ENCODE measurements at regions not wholly inside any gene's neighbourhood (a gene's known extent, or its start where the extent isn't known, plus 50 kb on each side); places are given as distances from the start of the nearest gene placed in this dataset.

- DNase-seq (ENCODE audit: low read depth in 2 of 2) = no peak
Observed at GRCh38 chr5:4480528-4481349, 659.4 kb upstream of the ADAMTS16 start.

GRCh38 chr5:4487581-4487980 lies 652.5 kb upstream of the ADAMTS16 start:
- DNase-seq (ENCODE audit: low read depth in 2 of 2) = no peak

- DNase-seq (ENCODE audit: low read depth in 2 of 2) = no peak
Observed at GRCh38 chr5:4511996-4512656, 628.0 kb upstream of the ADAMTS16 start.

- no peak for DNase-seq (ENCODE audit: low read depth in 2 of 2)
Observed at GRCh38 chr5:4513381-4513780, 626.7 kb upstream of the ADAMTS16 start.

DNA sequence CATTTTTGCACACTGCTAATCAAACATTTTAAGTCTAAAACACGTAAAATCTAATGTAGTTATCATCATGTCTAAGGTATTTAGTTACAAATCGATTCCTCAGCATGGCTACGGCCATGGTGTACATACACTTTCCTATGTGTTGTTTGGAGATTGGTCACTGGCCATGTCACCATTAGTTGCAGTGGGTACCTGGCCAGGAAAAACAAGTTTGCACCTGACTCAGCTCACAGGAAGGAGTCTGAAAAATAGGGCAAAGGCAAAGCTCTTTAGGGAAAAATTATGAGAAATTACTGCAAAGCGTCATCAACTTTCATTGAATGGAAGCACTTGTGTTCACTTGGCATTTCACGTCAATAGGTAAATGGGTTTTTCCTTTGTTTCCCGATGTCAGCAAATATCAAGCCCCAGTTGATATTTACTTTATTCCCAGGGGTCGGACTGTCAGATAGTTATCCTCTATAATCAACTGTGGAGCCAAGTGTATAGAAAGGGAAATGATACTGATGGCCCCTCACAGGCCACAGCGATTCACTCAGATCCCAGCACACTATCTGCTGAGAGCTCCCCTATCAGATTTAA lies 626.0 kb upstream of the ADAMTS16 start:
- no peak for DNase-seq (ENCODE audit: low read depth in 2 of 2)

DNA sequence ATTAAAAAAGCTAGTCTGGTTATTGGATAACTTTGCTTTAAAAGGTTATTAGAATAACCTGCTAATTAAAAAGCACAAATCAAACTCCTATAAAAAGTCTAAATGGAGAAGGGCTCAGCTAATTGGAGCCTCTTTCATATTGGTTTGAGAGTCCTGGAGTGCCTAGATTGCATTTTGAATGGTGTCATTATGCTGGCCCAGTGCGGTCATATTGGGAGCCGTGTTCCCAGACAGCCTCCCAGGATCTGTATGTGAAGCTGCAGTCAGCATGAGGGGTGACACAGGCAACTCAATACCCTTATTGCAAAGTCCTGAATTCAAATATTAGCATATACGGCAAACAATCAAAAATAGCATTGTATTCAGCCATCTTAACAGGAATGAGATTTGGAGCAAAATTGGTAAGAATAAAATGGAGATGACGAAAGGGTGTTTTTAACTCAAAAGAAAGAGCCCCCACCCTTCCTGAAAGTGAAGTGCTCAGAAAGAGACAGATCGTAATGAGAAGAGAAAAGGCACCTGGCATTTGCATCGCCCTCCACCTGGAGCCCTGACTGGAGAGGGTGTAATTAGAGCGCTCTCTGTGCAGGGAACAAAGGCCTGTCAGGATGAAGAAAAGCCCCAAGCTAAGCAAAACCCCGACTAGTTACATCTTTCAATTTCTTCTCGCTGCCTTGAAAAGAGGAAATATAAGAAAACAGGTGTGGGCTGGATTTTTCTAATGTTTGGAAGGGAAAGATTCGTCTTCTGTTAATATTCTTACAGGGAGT lies 621.0 kb upstream of the ADAMTS16 start:
- no peak for DNase-seq (ENCODE audit: low read depth in 2 of 2)

DNA sequence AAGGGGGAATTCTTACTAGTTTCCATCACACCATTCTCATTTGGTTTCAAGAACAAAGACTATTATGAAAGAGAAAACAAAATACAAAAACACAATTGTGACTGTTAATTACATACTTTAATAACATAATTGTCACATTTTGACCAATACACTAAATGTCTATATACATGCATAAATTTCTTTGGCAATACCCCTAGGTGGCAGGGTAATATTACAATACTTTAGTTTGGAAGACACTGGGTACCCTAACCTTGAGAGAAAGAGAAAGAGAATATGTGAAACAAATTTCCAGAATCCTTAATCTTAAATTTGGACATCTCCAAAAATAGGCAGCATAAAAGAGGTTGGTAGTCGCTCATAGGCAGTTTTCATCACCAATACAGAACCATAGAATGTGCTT lies 619.6 kb upstream of the ADAMTS16 start:
- DNase-seq (ENCODE audit: low read depth in 2 of 2) = no peak

- no peak for DNase-seq (ENCODE audit: low read depth in 2 of 2)
Observed at GRCh38 chr5:4523038-4523437, 617.1 kb upstream of the ADAMTS16 start.

- no peak for DNase-seq (ENCODE audit: low read depth in 2 of 2)
Observed at GRCh38 chr5:4531756-4532704, 608.1 kb upstream of the ADAMTS16 start.

DNA sequence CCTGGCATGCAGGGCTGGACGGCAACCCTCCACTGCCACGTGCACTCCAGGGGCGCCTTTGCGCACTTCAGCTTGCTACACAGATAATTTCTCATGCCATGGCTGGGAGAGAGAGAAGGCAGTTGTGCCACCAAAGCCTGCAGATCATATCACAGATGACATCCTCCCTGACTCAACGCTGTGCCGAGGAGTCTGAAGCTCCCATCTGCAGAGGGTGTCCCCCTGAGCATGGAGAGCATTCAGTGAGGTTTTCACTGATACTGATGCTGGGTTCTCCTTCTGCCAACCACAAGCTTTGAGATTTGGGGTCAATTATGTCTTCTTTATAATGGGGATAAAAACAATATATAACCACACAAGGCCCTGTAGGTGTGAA lies 607.4 kb upstream of the ADAMTS16 start:
- no peak for DNase-seq (ENCODE audit: low read depth in 2 of 2)

- DNase-seq (ENCODE audit: low read depth in 2 of 2) = no peak
Observed at GRCh38 chr5:4533457-4534105, 606.5 kb upstream of the ADAMTS16 start.

- no peak for DNase-seq (ENCODE audit: low read depth in 2 of 2)
Observed at GRCh38 chr5:4537489-4537888, 602.6 kb upstream of the ADAMTS16 start.

DNA sequence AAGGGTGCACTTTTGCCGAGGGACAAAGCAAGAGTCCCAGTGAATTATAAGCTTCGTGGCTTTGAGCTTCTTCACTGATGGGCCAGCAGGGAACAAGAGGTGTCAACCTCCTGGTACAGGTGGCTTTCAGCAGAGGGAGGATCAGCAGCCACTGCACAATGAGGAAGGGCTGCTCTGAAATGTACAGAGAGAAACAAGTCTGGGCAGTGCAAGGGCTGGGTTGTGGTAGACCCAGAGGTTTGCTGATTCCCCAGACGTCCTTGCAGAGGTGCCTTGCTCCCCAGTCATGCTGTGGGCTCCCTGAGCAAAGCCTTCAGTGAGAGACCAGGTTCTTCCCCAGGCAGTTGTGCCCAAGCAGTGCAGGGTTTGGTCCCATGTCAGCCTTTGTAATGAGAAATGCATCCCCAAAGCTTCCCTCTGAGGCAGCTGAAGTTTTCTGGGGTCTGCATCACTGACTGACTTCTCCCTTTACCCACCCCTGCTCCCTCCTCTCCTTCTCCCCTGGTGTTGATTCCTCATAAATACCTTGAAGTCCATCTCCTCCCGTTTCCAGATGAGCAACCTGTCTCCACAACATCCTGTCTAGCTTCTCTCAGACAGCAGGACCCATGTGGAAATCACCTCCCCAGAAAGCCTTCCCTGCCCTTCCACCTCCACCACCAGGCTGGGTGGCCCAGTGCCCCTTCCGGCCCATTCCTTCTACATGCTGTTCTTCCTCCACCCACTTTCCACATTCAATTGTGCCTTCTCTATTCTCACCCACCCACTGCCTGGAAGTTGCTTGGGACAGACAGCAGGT lies 599.6 kb upstream of the ADAMTS16 start:
- no peak for DNase-seq (ENCODE audit: low read depth in 2 of 2)

DNA sequence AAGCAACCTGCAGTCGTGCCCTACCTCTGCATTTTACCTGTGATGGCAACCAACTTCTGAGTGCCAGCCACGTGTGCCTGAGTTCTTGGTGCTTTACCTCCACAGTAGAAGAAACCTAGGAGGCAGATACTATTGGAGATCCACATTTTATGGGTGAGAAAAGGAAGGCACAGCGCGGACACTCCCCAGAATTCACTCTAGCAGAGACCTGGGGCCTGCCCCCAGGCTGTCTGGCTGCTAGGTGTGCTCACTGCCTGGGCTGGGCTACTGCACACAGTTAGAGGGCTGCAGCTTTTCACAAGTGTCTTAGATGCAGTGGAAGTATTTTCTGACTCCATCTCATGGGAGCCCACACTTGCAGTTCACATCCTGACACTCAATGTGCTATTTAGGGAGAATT lies 598.8 kb upstream of the ADAMTS16 start:
- no peak for DNase-seq (ENCODE audit: low read depth in 2 of 2)

GRCh38 chr5:4542145-4542778 lies 597.9 kb upstream of the ADAMTS16 start:
- peak in 1 of 2 donors; percentile 2 for DNase-seq (ENCODE audit: low read depth in 2 of 2)

DNA sequence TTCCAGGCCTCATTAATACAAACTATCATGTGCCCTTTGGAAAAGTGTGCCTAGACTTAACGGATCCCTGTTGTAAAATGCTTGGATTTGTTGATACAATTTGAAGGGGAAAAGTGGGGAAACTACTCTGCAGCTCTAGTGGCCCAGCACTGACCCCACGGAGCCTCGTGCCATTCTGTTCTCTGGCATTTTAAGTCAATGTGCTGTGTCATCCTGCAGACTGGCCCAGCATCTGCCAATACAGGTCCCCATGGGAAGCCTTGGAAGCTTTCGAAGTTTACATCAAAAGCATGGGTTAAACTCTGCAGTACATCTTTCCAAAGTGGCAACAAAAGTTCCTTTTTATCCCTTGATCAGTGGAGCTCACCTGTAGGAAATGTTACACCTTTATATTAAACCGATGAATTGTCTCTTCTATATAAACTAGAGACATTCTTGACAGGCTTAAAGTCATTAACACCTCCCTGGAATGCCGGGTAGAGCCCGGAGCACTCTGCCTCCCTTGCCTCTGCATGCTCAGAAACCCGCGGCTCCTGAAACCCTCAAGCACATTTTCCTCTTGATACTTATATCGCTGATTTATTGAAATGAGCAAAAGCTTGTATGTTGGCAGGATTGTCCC lies 596.0 kb upstream of the ADAMTS16 start:
- no peak for DNase-seq (ENCODE audit: low read depth in 2 of 2)

- no peak for DNase-seq (ENCODE audit: low read depth in 2 of 2)
Observed at GRCh38 chr5:4547547-4547946, 592.6 kb upstream of the ADAMTS16 start.

DNA sequence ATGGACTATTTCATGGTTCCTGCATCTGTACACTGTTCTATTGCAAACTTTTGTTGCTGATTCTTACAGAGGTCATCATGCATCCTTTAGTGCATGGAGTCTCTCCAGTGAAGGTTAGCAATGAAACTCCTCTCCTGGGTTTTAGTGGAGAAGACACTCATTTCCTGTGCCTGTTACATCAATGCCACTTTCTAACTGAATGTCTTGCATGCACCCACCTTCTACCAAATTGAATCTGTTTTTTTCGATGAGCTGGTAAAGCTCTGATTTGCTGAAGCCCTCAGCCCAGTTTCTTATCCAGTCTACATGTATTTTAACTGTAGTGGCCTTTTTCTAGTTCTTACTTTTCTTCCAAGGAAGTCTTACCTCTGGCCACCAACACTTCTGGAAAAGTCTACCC lies 591.8 kb upstream of the ADAMTS16 start:
- no peak for DNase-seq (ENCODE audit: low read depth in 2 of 2)

GRCh38 chr5:4549351-4549750 lies 590.8 kb upstream of the ADAMTS16 start:
- no peak for DNase-seq (ENCODE audit: low read depth in 2 of 2)
